Mesendoderm (in vitro differentiated cells): ENCODE measurements at regions not wholly inside any gene's neighbourhood (a gene's known extent, or its start where the extent isn't known, plus 50 kb on each side); places are given as distances from the start of the nearest gene placed in this dataset.
A peak's percentile ranks its signal among the peaks of the same experiment; 100 is the strongest.

Experiments used
- DNase-seq: peaks from one replicate; pipeline ENCODE4 v3.0.0; 2013
- H2AK5ac ChIP-seq: 2 replicates; pipeline ENCODE4 v1.6.1; 2013; ENCODE audit warnings: low read length, inconsistent platforms
- H2BK120ac ChIP-seq: 2 replicates; pipeline ENCODE4 v1.6.1; 2013; ENCODE audit warnings: low read depth, mild to moderate bottlenecking, low read length, moderate library complexity, mixed read lengths
- H2BK15ac ChIP-seq: replicated peaks from 2 replicates; pipeline ENCODE4 v1.6.1; 2013; ENCODE audit warnings: low read depth, mild to moderate bottlenecking, moderate library complexity
- H2BK5ac ChIP-seq: 2 replicates; pipeline ENCODE4 v1.6.1; 2013; ENCODE audit warnings: low read length, inconsistent platforms
- H3K18ac ChIP-seq: 2 replicates; pipeline ENCODE4 v1.6.1; 2013; ENCODE audit warnings: mild to moderate bottlenecking, low read length, mixed read lengths
- H3K23ac ChIP-seq: one replicate; pipeline ENCODE4 v1.6.1; 2013; ENCODE audit warnings: low read length
- H3K27ac ChIP-seq: 2 replicates; pipeline ENCODE4 v1.5.1; 2013; ENCODE audit warnings: low read depth, mild to moderate bottlenecking, inconsistent platforms, low read length, moderate library complexity
- H3K27me3 ChIP-seq: 2 replicates; pipeline ENCODE4 v1.6.1; 2013; ENCODE audit warnings: low read length, control low read depth, mild to moderate bottlenecking, inconsistent platforms; ENCODE audit not compliant: insufficient read depth, poor library complexity
- H3K36me3 ChIP-seq: 2 replicates; pipeline ENCODE4 v1.6.1; 2013; ENCODE audit warnings: low read length, inconsistent platforms; ENCODE audit not compliant: control insufficient read depth, insufficient read depth
- H3K4ac ChIP-seq: one replicate; pipeline ENCODE4 v1.6.1; 2013; ENCODE audit warnings: low read depth, mild to moderate bottlenecking, low read length, moderate library complexity
- H3K4me1 ChIP-seq: 2 replicates; pipeline ENCODE4 v1.6.1; 2013; ENCODE audit warnings: low read depth, low read length, inconsistent platforms; ENCODE audit not compliant: control insufficient read depth
- H3K4me2 ChIP-seq: 2 replicates; pipeline ENCODE4 v1.6.1; 2013; ENCODE audit warnings: low read length
- H3K4me3 ChIP-seq: 2 replicates; pipeline ENCODE4 v1.5.1; 2013; ENCODE audit warnings: mild to moderate bottlenecking, low read length
- H3K56ac ChIP-seq: one replicate; pipeline ENCODE4 v1.6.1; 2013; ENCODE audit warnings: low read length
- H3K79me1 ChIP-seq: 2 replicates; pipeline ENCODE4 v1.6.1; 2013; ENCODE audit warnings: low read length, inconsistent platforms
- H3K79me2 ChIP-seq: 2 replicates; pipeline ENCODE4 v1.6.1; 2013; ENCODE audit warnings: mild to moderate bottlenecking, low read length; ENCODE audit not compliant: control insufficient read depth, insufficient read depth
- H3K9ac ChIP-seq: 2 replicates; pipeline ENCODE4 v1.6.1; 2013; ENCODE audit warnings: low read length, inconsistent platforms
- H4K5ac ChIP-seq: one replicate; pipeline ENCODE4 v1.6.1; 2013; ENCODE audit warnings: low read length
- H4K8ac ChIP-seq: one replicate; pipeline ENCODE4 v1.6.1; 2013; ENCODE audit warnings: low read depth, mild to moderate bottlenecking, control low read depth, low read length, moderate library complexity
- WGBS: extraction: QIAGEN DNeasy Blood & Tissue Kit; methylation state at CpG from one replicate; pipeline ENCODE4 v1.1.7; 2013; ENCODE audit warnings: low lambda C conversion rate, missing lambda C conversion rate; ENCODE audit not compliant: insufficient coverage; ENCODE audit errors: extremely low coverage; 5-methylcytosine and 5-hydroxymethylcytosine counted together

DNA sequence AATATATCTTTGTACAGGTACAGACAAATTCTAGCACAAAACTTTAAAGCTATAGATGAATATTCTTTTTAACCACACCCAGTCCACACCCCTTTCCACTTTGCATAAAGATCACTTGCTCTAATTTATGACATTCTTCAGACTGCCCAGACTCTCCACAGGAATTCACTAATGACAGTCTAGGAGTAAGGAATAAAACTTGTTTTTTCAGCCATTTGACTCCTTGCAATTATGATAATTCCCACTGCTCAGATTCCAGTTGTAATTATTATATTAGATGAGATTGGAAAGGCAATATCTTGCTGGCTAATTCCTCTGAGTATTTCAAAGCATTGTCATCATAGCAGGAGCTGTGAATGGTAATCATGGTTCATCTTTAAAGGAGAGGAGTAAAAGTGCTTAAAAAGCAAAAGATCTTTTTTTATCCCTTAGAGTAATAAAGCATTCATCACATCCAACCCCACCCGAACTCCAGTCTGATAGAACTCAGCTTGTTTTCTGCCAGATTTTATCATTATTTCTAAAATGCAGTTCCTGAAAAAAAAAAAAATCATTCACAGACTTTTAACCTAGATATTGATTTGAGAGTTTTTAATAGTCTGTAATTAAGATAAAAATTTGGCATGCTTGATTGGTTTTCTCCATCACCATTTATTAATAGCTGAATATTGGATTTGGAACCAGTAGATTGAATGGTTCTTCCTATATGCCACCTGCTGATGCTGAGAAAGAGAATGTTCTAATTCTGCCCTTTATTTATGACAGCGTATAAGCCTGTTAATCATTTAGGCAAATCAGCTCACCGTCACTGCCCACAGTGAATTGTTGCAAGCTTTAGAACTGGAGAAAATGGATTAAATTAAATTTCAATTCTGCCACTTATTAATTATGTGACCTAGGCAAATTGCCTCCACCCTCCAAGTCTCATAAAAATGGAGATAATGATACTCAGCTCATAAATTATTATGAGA, 93.9 kb upstream of the RASSF8 start:
- no peak for DNase-seq
- no peaks in the 10 kb centered on the region for H3K79me2 ChIP-seq
- no peak overlapping the region for H3K23ac ChIP-seq
- no peak overlapping the region for H3K18ac ChIP-seq
- no peak overlapping the region for H2BK120ac ChIP-seq
- no peaks in the 10 kb centered on the region for H3K79me1 ChIP-seq
- no peaks in the 10 kb centered on the region for H3K36me3 ChIP-seq
- H3K9ac ChIP-seq, result no peak overlapping the region
- H3K4ac ChIP-seq, result no peak overlapping the region
- no peak overlapping the region for H3K56ac ChIP-seq
- H3K27ac ChIP-seq, result no peak overlapping the region
- no peak overlapping the region for H3K4me3 ChIP-seq
- no peak overlapping the region for H2BK15ac ChIP-seq
- H3K4me1 ChIP-seq, result no peaks in the 10 kb centered on the region
- no peak overlapping the region for H3K4me2 ChIP-seq
- WGBS, result no CpG with 5 or more reads among the region's 3 CpGs
- H2BK5ac ChIP-seq, result no peak overlapping the region
- no peak overlapping the region for H4K8ac ChIP-seq
- no peak overlapping the region for H4K5ac ChIP-seq
- H2AK5ac ChIP-seq, result no peak overlapping the region
- no peaks in the 10 kb centered on the region for H3K27me3 ChIP-seq

DNA sequence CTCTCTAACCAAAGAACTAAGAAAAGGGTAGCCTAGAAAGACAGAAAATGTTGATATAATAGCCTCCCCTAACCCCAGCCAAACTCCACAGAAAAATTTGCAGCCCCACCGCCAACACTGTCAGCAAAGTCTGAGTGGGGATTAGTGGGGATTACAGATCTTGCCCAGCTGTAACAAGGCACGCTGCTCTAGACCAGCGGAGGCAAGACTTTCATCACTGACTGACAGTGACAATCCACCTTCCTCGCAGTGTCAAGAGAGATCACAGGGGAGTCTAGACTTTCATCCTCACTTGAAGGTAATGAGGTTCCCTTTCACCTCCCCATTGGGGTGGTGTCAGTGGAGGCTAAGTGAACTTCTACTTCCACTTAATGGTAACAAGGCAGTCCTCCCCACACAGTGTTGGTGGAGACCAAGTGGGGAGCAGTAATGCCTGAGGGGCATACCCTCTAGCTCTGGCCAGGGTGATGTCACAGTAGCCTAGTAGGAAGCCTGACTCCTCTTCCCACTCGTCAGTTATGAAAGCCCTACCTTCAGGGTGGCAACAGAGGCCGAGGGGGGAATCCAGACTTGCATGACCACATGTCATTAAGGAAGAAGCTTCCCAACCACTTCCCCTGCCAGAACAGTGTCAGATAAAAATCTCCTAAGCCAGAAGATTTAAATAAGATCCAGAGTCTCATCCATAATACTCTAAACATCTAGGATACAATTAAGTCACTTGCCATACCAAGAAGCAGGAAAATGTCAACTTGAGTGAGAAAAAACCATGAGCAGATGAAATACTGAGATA, 91.7 kb upstream of the RASSF8 start:
- Histone ChIP-seq H3K4me3 (no peak overlapping the region), H3K36me3 (no peaks in the 10 kb centered on the region), H3K9ac (no peak overlapping the region), H2AK5ac (no peak overlapping the region), H3K79me1 (no peaks in the 10 kb centered on the region), H4K5ac (no peak overlapping the region), H3K27ac (no peak overlapping the region), H3K27me3 (no peaks in the 10 kb centered on the region), H3K4me2 (no peak overlapping the region), H2BK120ac (no peak overlapping the region), H3K18ac (no peak overlapping the region), H3K4ac (no peak overlapping the region), H3K23ac (no peak overlapping the region), H2BK5ac (no peak overlapping the region), H4K8ac (no peak overlapping the region), H2BK15ac (no peak overlapping the region), H3K56ac (no peak overlapping the region), H3K79me2 (no peaks in the 10 kb centered on the region), H3K4me1 (no peaks in the 10 kb centered on the region)
- WGBS, result no CpG with 5 or more reads among the region's 6 CpGs
- no peak for DNase-seq

DNA sequence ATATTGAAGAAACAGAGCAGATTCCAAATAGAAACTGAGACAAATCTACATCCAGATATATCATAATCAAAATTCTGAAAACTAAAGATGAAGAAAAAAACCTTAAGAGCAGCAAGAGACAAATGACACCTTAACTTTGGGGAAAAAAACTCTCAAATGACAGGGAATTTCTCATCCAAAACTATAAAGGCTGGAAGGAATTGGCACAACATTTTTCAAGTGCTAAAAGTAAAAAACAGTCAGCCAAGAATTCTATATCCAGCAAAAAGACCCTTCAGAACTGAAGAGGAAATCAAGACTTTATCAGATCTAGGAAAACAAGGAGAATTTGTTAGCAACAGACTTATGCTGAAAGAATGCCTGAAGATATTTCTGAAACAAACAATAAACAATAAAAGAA, 90.3 kb upstream of the RASSF8 start:
- H3K56ac ChIP-seq, result no peak overlapping the region
- H2BK15ac ChIP-seq, result no peak overlapping the region
- H3K4me2 ChIP-seq, result no peak overlapping the region
- H3K79me1 ChIP-seq, result no peaks in the 10 kb centered on the region
- H3K23ac ChIP-seq, result no peak overlapping the region
- no peak overlapping the region for H4K8ac ChIP-seq
- H3K4me1 ChIP-seq, result no peaks in the 10 kb centered on the region
- H3K4me3 ChIP-seq, result no peak overlapping the region
- no peak overlapping the region for H3K18ac ChIP-seq
- no peak for DNase-seq
- H3K4ac ChIP-seq, result no peak overlapping the region
- H3K9ac ChIP-seq, result no peak overlapping the region
- H3K79me2 ChIP-seq, result no peaks in the 10 kb centered on the region
- no peaks in the 10 kb centered on the region for H3K36me3 ChIP-seq
- no peak overlapping the region for H2BK5ac ChIP-seq
- H2BK120ac ChIP-seq, result no peak overlapping the region
- H3K27ac ChIP-seq, result no peak overlapping the region
- no peak overlapping the region for H2AK5ac ChIP-seq
- H3K27me3 ChIP-seq, result no peaks in the 10 kb centered on the region
- H4K5ac ChIP-seq, result no peak overlapping the region

DNA sequence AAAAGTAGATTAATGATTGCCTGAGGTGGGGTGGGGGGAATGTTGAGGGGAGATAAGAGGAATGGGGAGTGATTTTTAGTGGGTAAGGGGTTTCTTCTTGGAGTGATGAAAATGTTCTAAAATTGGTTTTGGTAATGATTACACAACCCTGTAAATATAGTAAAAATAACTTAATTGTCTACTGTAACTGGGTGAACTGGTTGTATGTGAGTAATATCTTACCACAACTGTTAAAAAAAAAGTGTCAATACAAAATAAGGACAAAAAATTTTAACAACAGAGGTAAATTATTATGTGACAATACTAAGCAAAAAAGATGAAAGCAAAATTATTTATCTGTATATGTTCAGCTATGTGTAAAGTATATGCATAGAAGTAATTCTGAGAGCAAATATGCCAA, 86.3 kb upstream of the RASSF8 start:
- Histone ChIP-seq H3K56ac (no peak overlapping the region), H2AK5ac (no peak overlapping the region), H3K4me3 (no peak overlapping the region), H3K79me1 (no peaks in the 10 kb centered on the region), H3K9ac (no peak overlapping the region), H3K4me2 (no peak overlapping the region), H3K27ac (no peak overlapping the region), H4K8ac (no peak overlapping the region), H3K4ac (no peak overlapping the region), H3K79me2 (no peaks in the 10 kb centered on the region), H3K18ac (no peak overlapping the region), H4K5ac (no peak overlapping the region), H3K36me3 (no peaks in the 10 kb centered on the region), H3K23ac (no peak overlapping the region), H3K27me3 (no peaks in the 10 kb centered on the region), H2BK15ac (no peak overlapping the region), H2BK120ac (no peak overlapping the region), H2BK5ac (no peak overlapping the region), H3K4me1 (peaks cover 4% of the 10 kb centered on the region)
- no peak for DNase-seq

DNA sequence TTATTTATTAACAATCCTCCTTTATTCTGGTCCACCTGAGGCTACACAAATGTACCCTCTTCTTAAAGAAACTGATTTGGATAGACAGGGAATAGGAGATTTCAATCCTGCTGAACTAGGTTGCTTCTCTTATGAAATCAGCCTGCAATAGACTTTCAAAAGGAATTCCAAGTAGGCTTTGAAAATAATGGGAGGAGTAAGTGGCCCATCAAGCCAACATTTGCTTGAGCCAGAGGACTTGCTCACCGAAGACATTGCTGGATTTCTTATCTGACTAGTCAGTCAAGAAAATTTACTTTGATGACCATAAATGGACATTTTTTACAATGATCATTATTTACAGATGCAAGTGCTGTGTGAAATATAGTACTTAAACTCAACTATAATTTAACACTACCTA, 82.8 kb upstream of the RASSF8 start:
- no peak overlapping the region for H3K4me2 ChIP-seq
- peak overlapping the region; percentile 62 for H3K4ac ChIP-seq
- DNase-seq, result peak; percentile 67
- H2BK5ac ChIP-seq, result no peak overlapping the region
- H3K27ac ChIP-seq, result no peak overlapping the region
- H4K8ac ChIP-seq, result no peak overlapping the region
- H2AK5ac ChIP-seq, result no peak overlapping the region
- no peak overlapping the region for H3K4me3 ChIP-seq
- peaks cover 4% of the 10 kb centered on the region for H3K4me1 ChIP-seq
- H2BK15ac ChIP-seq, result no peak overlapping the region
- H3K27me3 ChIP-seq, result no peaks in the 10 kb centered on the region
- no CpG with 5 or more reads among the region's 1 CpG for WGBS
- H3K9ac ChIP-seq, result no peak overlapping the region
- H4K5ac ChIP-seq, result no peak overlapping the region
- H3K79me2 ChIP-seq, result no peaks in the 10 kb centered on the region
- no peaks in the 10 kb centered on the region for H3K79me1 ChIP-seq
- H3K18ac ChIP-seq, result no peak overlapping the region
- no peak overlapping the region for H3K56ac ChIP-seq
- no peak overlapping the region for H3K23ac ChIP-seq
- no peak overlapping the region for H2BK120ac ChIP-seq
- H3K36me3 ChIP-seq, result no peaks in the 10 kb centered on the region
